ENCODE measurements at regions not wholly inside any gene's neighbourhood (a gene's known extent, or its start where the extent isn't known, plus 50 kb on each side); places are given as distances from the start of the nearest gene placed in this dataset.

- DNase-seq: peak; percentile 74
Observed at GRCh38 chr2:217402761-217403383, 543.0 kb upstream of the TNP1 start.

DNA sequence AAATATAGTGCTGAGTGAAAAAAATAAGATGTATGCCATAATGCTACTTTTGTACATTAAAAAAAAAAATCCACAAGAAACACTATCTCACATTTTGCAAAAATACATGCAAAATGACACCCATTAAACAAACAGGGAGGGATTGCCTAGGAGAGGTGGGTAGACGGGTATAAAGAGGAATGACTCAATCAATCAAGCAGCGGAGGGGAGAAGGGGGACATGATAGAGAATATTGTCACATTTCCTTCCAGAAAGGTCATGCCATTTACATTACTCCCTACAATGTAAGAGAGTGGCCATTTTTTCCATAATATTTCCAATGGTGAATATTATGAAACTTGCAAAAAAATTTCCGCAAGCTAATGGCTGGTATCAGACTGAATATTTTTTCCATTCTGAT, 542.3 kb upstream of the TNP1 start:
- no peak for DNase-seq

DNA sequence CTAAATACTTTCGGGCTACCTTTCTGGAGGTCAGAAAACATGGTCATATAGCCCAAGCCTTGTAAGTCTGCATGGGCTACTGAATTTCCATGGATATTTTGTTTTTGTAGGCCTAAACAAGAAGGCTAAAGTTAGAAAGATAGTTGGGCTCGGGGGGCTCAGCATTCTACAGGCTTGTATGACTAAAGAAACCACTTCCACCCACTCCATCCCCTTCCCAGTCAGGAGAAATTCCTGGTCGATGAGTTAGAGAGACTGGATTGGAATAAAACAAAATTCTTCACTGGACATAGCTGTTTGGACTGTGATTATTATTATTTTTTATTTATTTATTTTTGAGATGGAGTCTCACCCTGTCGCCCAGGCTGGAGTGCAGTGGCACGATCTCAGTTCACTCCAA, 539.4 kb upstream of the TNP1 start:
- no peak for DNase-seq

DNA sequence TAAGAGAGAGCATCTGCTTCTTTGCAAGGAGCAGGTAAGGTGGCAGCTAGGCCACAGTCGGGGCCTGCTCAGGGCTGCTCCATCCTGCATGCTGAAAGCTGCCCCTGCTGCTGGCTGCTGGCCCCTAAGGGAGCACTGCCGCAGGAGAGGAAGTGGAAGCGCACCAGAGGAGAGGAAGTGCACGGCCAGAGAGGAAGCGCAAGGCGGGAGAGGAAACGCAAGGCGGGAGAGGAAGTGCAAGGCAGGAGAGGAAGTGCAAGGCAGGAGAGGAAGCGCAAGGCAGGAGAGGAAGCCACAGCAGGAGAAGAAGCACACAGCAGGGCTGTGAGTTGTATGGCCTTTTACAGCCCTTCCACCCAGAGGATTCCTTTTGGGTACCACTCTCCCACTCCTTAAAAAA, 539.0 kb upstream of the TNP1 start:
- no peak for DNase-seq

- no peak for DNase-seq
Observed at GRCh38 chr2:217398101-217398500, 538.2 kb upstream of the TNP1 start.

DNA sequence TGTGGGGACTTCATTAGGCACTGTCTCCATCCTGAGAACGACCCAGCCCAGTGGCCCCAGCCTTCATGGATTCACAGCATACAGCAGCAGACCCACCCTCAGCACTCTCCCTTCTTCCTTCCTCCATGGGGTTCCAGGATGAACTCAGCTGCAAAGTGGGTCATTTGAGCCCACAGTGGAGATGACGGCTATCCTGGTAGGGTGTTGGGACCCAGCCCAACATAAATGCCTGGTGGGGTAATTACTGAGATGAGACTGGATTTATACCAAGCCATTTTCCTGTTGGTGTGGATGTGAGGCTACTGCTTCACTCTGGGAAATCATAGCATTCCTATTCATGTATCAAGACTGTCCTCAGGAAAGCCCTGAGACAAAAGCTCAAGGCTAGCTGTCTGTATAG, 536.7 kb upstream of the TNP1 start:
- DNase-seq: no peak

DNA sequence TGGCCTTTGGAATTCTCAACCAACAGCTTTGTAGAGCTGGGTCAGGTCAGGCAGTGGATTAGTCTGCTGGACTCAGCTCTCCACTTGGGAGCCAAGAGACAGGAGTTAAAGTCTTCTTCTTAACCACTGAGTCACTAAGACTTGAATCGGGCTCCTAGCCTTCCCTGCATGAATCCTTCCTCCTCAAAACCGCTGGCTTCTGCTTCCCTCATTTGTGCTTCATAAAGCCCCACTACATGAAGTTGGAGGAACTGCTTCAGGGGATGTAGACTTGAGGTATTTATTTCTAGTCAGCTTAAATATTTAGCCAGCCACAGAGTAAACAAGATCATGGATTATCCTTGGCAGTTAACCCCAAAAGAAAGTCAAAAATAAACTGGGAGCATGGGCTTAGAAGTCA, 536.3 kb upstream of the TNP1 start:
- DNase-seq: no peak

DNA sequence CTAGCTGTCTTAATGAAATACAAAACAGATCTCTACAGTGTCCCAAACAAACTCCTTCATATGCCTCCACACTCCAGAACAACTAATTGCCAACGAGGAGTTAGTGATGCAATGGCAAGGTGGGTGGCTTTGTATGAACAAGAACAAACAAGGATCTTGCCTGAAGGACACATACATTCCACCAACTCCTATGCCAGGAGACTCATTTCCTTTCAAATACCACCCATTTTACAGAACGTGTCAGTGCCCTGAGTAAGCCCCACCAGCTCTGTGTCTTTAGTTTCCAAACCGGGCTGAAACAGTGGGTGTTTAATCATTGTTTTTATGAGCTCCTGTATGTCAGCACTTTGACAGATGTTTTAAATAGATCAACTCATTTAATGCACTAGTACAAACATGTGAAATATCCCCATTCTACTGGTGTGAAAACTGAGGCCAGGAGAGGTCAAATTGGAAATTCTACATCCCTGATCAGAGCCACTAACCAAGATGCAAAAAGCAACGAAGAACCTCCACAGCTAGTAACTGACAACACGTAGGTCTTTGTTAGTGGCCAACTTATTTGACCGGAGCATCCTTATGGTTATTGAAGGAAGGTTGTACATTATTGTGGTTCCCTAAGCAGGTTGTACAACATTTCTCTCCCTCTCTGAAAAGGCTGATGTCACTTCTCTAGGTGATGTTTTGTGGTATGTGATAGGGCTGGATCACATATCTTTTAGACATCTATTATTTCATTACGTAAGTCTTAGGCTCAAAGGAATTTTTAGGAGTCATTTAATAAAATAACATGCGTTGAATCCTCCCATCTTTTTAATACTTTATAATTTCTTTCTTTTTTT, 534.9 kb upstream of the TNP1 start:
- DNase-seq: no peak

DNA sequence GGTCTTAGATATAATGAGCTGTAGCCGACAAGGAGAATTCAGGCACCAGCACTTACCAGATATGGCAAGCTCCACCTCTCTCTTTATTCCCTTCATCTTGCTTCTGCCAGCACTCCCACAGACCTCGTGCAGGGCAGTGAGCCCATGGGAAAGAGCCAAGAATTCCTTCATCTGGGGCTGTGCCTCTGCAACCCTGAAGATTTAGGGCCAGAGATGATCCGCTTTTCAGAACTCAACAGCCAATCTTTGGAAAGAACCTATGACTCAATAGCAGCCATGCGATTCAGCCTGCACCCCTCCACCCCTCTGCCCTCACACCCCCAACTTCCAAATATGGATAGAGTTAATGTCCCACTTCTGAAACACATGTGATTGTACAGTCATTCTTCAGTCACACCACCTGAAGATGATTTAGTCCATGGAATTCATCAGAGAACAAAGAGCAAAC, 533.7 kb upstream of the TNP1 start:
- no peak for DNase-seq

GRCh38 chr2:217392930-217393584, 533.2 kb upstream of the TNP1 start:
- DNase-seq: no peak

- no peak for DNase-seq
Observed at GRCh38 chr2:217387776-217388387, 528.0 kb upstream of the TNP1 start.

- no peak for DNase-seq
Observed at GRCh38 chr2:217386041-217386440, 526.2 kb upstream of the TNP1 start.

DNA sequence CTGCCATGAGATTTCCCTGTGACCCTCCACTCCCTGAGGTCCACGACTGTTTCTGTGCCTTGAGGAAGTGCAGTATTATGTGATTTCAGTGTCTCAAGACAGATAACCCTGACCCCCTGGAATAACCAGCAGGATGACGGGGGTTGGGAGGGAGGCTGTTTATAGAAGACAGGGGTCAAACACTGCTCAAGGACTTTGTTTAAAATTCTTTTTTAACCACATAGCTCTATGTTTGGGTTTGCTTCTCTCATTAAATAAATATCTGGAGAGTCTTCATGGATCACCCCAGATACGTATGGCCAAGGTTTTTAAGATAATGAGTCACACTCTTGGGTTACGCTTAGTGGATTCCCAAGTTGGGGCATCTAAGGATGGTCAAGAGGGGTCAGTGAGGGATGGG, 523.8 kb upstream of the TNP1 start:
- DNase-seq: no peak

GRCh38 chr2:217382794-217383193, 522.9 kb upstream of the TNP1 start:
- DNase-seq: no peak

DNA sequence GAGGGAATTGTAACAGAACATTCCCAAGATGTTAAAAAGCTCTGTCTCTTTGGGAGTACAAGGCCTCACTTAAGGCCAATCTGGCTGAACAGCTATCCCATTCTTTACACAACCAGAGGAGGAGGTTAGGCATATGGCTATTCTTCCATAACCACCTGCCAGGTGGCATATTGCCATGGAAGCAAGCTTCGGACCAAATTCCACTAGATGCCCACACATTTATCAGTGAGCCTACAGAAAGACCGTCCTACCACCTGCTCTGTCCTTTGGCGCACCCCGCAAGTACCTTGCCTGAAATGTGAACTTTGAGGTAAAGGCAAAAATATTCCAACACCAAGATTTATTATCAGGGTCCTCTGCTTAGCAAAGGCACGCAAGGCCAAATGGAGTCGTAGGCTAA, 519.9 kb upstream of the TNP1 start:
- DNase-seq: no peak

DNA sequence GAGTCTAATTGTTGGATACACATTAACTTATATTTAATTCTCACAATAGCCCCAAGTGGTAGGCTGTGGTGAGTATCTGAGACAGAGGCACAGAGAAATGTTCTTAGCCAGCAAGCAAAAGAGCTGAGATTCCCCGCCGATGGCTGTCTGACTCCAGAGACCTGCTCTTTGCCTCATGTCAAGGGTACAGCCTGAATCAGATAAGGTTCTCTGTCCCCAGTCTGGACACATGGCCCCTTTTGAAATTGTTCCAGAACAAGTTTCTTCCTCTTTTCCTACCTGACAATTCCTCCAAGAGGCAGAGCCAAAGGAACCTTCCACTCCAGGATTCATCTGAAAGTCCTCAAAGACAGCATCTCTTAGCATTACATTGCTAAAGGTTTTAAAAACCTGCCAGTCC, 512.9 kb upstream of the TNP1 start:
- no peak for DNase-seq

DNA sequence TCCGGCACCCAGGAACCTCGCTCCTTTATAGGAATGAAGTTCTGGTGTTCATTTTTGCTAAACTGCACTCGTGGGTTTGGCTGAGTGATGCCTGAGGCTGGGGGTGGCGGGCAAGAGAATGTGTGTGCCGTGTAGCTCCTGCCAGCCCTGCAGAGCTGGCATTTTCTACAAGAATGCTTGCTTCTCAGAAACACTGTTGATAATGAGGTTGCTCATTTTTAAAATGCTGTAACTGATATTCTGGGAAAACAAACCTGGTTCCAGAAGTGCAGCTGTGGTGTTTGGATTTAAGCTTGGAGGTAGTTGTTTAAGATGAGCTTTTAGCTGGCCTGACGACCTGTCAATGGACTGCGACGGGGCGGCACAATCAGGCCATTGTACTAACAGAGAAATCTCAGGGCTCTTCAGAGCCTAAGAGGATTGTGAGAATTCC, 511.9 kb upstream of the TNP1 start:
- no peak for DNase-seq

- no peak for DNase-seq
Observed at GRCh38 chr2:217370391-217370790, 510.5 kb upstream of the TNP1 start.

- DNase-seq: no peak
Observed at GRCh38 chr2:217367464-217367863, 507.6 kb upstream of the TNP1 start.

GRCh38 chr2:217366966-217367365, 507.1 kb upstream of the TNP1 start:
- no peak for DNase-seq

GRCh38 chr2:217366266-217366895, 506.5 kb upstream of the TNP1 start:
- no peak for DNase-seq

DNA sequence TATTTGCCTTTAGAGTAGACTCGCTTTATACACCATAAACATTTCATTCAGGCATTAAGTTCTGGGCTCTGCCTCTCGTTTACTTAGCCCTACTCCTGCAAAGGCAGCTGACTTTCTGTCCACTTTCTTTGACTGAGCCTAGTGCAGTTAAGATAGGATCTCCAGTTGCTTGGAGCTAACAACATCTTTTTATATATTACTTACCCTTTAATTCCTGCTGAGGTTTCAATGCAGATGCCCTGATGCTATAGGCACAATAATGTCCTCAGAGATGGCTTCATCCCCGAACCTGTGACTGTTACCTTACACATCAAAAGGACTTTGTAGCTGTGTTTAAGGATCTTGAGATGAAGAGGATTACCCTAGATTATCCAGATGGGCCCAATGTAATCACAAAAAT, 505.8 kb upstream of the TNP1 start:
- no peak for DNase-seq

DNA sequence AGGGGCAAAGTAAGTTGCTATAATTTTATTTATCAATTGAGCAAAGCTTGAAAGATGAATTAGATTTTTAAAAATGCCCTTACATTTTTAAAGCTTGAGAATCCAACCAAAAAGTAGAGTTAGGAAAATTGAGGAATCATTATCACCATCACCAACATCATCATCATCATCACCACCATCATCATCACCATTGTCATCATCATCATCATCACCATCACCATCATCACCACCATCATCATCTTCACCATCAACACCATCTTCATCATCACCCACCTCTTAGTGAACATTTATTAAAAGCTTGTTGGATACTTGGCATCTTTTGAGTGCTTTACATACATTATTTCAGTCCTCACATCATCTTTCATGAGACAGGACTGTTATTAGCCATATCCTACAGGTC, 504.4 kb upstream of the TNP1 start:
- no peak for DNase-seq

Measured in hindlimb muscle (tissue), 1 donor.